HCT116 (cell line): ENCODE measurements at regions not wholly inside any gene's neighbourhood (a gene's known extent, or its start where the extent isn't known, plus 50 kb on each side); places are given as distances from the start of the nearest gene placed in this dataset.
A peak's percentile ranks its signal among the peaks of the same experiment; 100 is the strongest.

ENCODE experiments used
- ATAC-seq: fragments of 200-7000 bp; cut with Tn5 transposase; 2 replicates; pipeline ENCODE4 v1.9.1; 2020; ENCODE audit warnings: mild to moderate bottlenecking, moderate library complexity
- BruUV-seq: library from RNA; stranded (reverse); fragments of 400-500 nt; replicated peaks from 2 replicates; lab custom pipeline; 2021; lab: Mats Ljungman, UMichigan
- CTCF ChIA-PET: fragments of 300-600 bp; sonication (Branson Sonifier 250); formaldehyde crosslinking; loops from one replicate; lab custom pipeline; 2021; ENCODE audit warnings: antibody characterized with exemption; lab: Charles Lee
- POLR2A ChIA-PET: fragments of 300-600, 350-600 bp; sonication (Branson Sonifier 250); formaldehyde crosslinking; loops from one replicate; lab custom pipeline; 2021; ENCODE audit warnings: antibody characterized with exemption; lab: Charles Lee
- RAD21 ChIA-PET, 2 experiments: fragments of 300-600 bp; sonication (Branson Sonifier 250); formaldehyde crosslinking; loops; one replicate each; lab custom pipeline; 2023; ENCODE audit warnings: low total read pairs in 2 of 2; ENCODE audit not compliant: uncharacterized antibody in 2 of 2, unreplicated experiment in 2 of 2, low non-redundant PET in 1 of 2; lab: Charles Lee
- DNase-seq: peaks from one replicate; pipeline ENCODE4 v3.0.0-alpha.2; 2010; ENCODE audit warnings: low read depth, low spot score
- H2AFZ ChIP-seq: fragments of 200-600 bp; shearing (Covaris generic), sonication (generic); 2 replicates; pipeline ENCODE4 v1.6.1; 2017; ENCODE audit warnings: low read depth, mixed run types, mixed read lengths, antibody characterized with exemption, low read length; ENCODE audit not compliant: poor library complexity, severe bottlenecking
- H3K27ac ChIP-seq: 2 replicates; pipeline ENCODE4 v1.5.1; 2012; ENCODE audit warnings: low read depth, low read length
- H3K27me3 ChIP-seq: fragments of 200-600 bp; sonication (generic); 2 replicates; pipeline ENCODE4 v1.6.1; 2016; ENCODE audit warnings: mixed run types, low read length, mixed read lengths; ENCODE audit not compliant: insufficient read depth
- H3K36me3 ChIP-seq, 2 experiments: fragments of 200-500 bp in 1 of 2; fragments of 200-600 bp in 1 of 2; sonication (Bioruptor generic) in 1 of 2; sonication (generic) in 1 of 2; 2 replicates each; pipeline versions ENCODE4 v1.5.1 to v1.6.1; 2014 to 2016; ENCODE audit warnings: low read length in 2 of 2, inconsistent platforms in 1 of 2, mixed read lengths in 1 of 2, mixed run types in 1 of 2; ENCODE audit not compliant: insufficient read depth in 2 of 2, control insufficient read depth in 1 of 2
- H3K4me1 ChIP-seq, 2 experiments: fragments of 200-600 bp in 1 of 2; sonication (generic) in 1 of 2; 2 replicates each; pipeline versions ENCODE4 v1.5.1 to v1.6.1; 2012 to 2017; ENCODE audit warnings: low read length in 2 of 2, inconsistent platforms in 1 of 2, mild to moderate bottlenecking in 1 of 2, mixed read lengths in 1 of 2, mixed run types in 1 of 2, moderate library complexity in 1 of 2; ENCODE audit not compliant: insufficient read depth in 2 of 2, control insufficient read depth in 1 of 2
- H3K4me2 ChIP-seq: fragments of 200-600 bp; sonication (generic); 2 replicates; pipeline ENCODE4 v1.6.1; 2017; ENCODE audit warnings: mixed run types, low read length, mixed read lengths
- H3K4me3 ChIP-seq, 2 experiments: fragments of 200-600 bp in 1 of 2; sonication (generic) in 1 of 2; replicated peaks in 1 of 2; 2 replicates each; pipeline ENCODE4 v1.5.1; 2011 to 2016; ENCODE audit warnings: low read length in 2 of 2, control low read depth in 1 of 2, low read depth in 1 of 2, mild to moderate bottlenecking in 1 of 2, mixed read lengths in 1 of 2, mixed run types in 1 of 2
- H3K79me2 ChIP-seq: fragments of 200-600 bp; sonication (generic); 2 replicates; pipeline ENCODE4 v1.6.1; 2017; ENCODE audit warnings: mild to moderate bottlenecking, mixed run types, low read length, moderate library complexity, mixed read lengths; ENCODE audit not compliant: insufficient read depth
- H3K9ac ChIP-seq: fragments of 200-600 bp; sonication (generic); 2 replicates; pipeline ENCODE4 v1.6.1; 2016; ENCODE audit warnings: low read length, mixed read lengths
- H3K9me2 ChIP-seq: fragments of 200-600 bp; sonication (generic), shearing (Covaris generic); 2 replicates; pipeline ENCODE4 v1.6.1; 2017; ENCODE audit warnings: mixed run types, mild to moderate bottlenecking, moderate library complexity; ENCODE audit not compliant: insufficient read depth
- H3K9me3 ChIP-seq, 2 experiments: fragments of 200-500 bp in 1 of 2; fragments of 200-600 bp in 1 of 2; sonication (Bioruptor generic) in 1 of 2; sonication (generic) in 1 of 2; 2 replicates each; pipeline ENCODE4 v1.6.1; 2014 to 2017; ENCODE audit warnings: low read length in 2 of 2, mixed read lengths in 2 of 2, inconsistent platforms in 1 of 2, low read depth in 1 of 2, mild to moderate bottlenecking in 1 of 2, mixed run types in 1 of 2, moderate library complexity in 1 of 2; ENCODE audit not compliant: control insufficient read depth in 1 of 2, insufficient read depth in 1 of 2
- H4K20me1 ChIP-seq: fragments of 200-600 bp; sonication (generic), shearing (Covaris generic); 2 replicates; pipeline ENCODE4 v1.6.1; 2017; ENCODE audit warnings: mixed run types, mild to moderate bottlenecking, moderate library complexity; ENCODE audit not compliant: insufficient read depth
- CBX3 ChIP-seq: IDR thresholded peaks from 2 replicates; pipeline ENCODE4 v1.6.1; 2012; ENCODE audit warnings: low read depth
- EGR1 ChIP-seq: IDR thresholded peaks from 2 replicates; pipeline ENCODE4 v1.6.1; 2012; ENCODE audit warnings: low read depth
- ELF1 ChIP-seq: IDR thresholded peaks from 2 replicates; pipeline ENCODE4 v1.6.1; 2012; ENCODE audit warnings: low read depth, borderline replicate concordance
- EZH2 ChIP-seq: fragments of 200-600 bp; sonication (generic); IDR thresholded peaks from 2 replicates; pipeline ENCODE4 v1.6.1; 2017; ENCODE audit warnings: antibody characterized with exemption, mixed run types
- EZH2phosphoT487 ChIP-seq: fragments of 200-600 bp; IDR thresholded peaks from 2 replicates; pipeline ENCODE4 v1.6.1; 2018; ENCODE audit warnings: antibody characterized with exemption, borderline replicate concordance
- FOSL1 ChIP-seq: IDR thresholded peaks from 2 replicates; pipeline ENCODE4 v1.6.1; 2012; ENCODE audit warnings: low read depth
- JUND ChIP-seq: IDR thresholded peaks from 2 replicates; pipeline ENCODE4 v1.6.1; 2012
- POLR2AphosphoS5 ChIP-seq: IDR thresholded peaks from 2 replicates; pipeline ENCODE4 v1.6.1; 2011; ENCODE audit warnings: mild to moderate bottlenecking, low read depth, low read length, moderate library complexity
- RAD21 ChIP-seq: IDR thresholded peaks from 2 replicates; pipeline ENCODE4 v1.6.1; 2012; ENCODE audit warnings: low read depth, mild to moderate bottlenecking
- SRF ChIP-seq: IDR thresholded peaks from 2 replicates; pipeline ENCODE4 v1.6.1; 2012; ENCODE audit warnings: low read depth
- TCF7L2 ChIP-seq: IDR thresholded peaks from 2 replicates; pipeline ENCODE4 v1.7.0; 2011; ENCODE audit warnings: borderline replicate concordance, inconsistent platforms; ENCODE audit not compliant: insufficient read depth, insufficient read length; ENCODE audit errors: extremely low read depth
- ZFX ChIP-seq: fragments of 450-650 bp; IDR thresholded peaks from 2 replicates; pipeline ENCODE4 v1.6.1; 2017
- intact Hi-C: fragments of 100-400 bp; cut with micrococcal nuclease; formaldehyde crosslinking; loops from 2 replicates; pipeline ENCODE4 v1.10.0; 2022
- TF ChIP-seq, protein P1 (sequence below): IDR thresholded peaks from 2 replicates; pipeline ENCODE4 v1.6.1; 2012
- TF ChIP-seq, protein P2 (sequence below): IDR thresholded peaks from 2 replicates; pipeline ENCODE4 v1.6.1; 2012; ENCODE audit warnings: low read depth
- TF ChIP-seq, protein P3 (sequence below): IDR thresholded peaks from 2 replicates; pipeline ENCODE4 v1.6.1; 2012
- TF ChIP-seq, protein P4 (sequence below), 3 experiments: fragments of 200-600 bp in 1 of 3; sonication (generic) in 1 of 3; IDR thresholded peaks in 2 of 3; conservative IDR thresholded peaks in 1 of 3; 2 replicates each; pipeline ENCODE4 v1.5.1; 2012 to 2017; ENCODE audit warnings: low read depth in 2 of 3, low read length in 2 of 3, antibody characterized with exemption in 1 of 3, borderline replicate concordance in 1 of 3, control low read depth in 1 of 3, mild to moderate bottlenecking in 1 of 3, mixed read lengths in 1 of 3, mixed run types in 1 of 3, moderate library complexity in 1 of 3; ENCODE audit not compliant: insufficient read depth in 1 of 3

DNA sequence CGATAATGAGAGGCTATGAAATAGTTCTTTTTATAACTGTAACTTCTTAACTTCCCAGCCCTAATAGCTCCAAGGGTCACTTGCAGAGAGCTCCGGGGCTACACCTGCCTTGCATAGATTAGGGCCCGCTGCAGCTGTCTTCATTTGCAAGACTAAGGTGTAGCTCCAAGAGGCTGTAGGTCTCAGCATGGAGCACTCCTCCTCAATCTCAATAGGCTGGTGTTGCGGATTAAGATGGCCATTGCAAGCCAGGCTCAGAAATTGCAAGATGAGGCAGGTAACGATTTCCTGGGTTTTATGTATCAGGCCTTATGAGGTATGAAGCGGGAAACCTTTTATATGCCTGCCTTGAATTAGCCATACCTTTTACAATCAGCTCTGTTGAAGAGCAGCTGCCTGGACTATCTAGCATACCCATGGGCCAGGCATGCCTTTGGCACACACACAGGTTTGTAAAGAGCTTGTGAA lies 185.7 kb downstream of the TM9SF2 start:
- ChIA-PET POLR2A (no interaction called here), CTCF (interaction anchor here (0.6 kb wide), 1 partner anchor 31 kb away, joined by 3 read pairs; no protein-coding TSS in a partner anchor), RAD21 (no interaction called here)
- intact Hi-C loops, result no loop called here
- no peak for DNase-seq
- Histone ChIP-seq H3K79me2 (no peaks in the 10 kb centered on the region), H3K27me3 (no peaks in the 10 kb centered on the region), H3K27ac (no peak overlapping the region), H3K9ac (no peak overlapping the region), H4K20me1 (no peaks in the 10 kb centered on the region), H3K4me2 (peak overlapping the region; percentile 33; the same call in 1 of the 2 replicates), H3K4me3 (no peak overlapping the region), H3K9me3 (no peaks in the 10 kb centered on the region), H3K9me2 (no peaks in the 10 kb centered on the region), H3K36me3 (no peaks in the 10 kb centered on the region), H2AFZ (no peak overlapping the region), H3K4me1 (peaks cover 10 to 35% of the 10 kb centered on the region in 2 experiments)
- no TSS peak for BruUV-seq
- ATAC-seq, result no peak; the same call in 1 of the 2 replicates
- TF ChIP-seq EZH2phosphoT487, result no peak
- TF ChIP-seq TCF7L2, result no peak

DNA sequence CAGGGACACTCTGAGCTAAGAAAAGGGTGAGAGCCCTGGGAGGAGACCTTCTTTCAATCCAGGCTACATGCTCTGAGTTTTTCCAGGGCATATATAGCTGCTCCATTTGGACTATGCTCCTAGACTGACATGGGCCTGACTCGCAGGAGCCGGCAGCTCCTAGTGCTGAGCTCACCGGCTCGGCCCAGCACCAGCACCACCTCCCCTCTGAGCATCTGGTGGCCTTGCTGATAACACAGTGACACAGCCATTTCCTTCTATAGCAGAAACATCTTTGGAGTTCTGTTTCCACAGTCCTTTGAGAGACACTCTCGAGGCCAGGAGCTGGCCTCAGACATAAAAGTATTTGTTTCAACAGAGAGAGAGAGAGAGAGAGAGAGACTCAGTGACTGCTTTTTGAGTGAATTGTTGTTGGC lies 184.9 kb downstream of the TM9SF2 start:
- Histone ChIP-seq H2AFZ (no peak overlapping the region), H3K9ac (no peak overlapping the region), H3K9me3 (no peaks in the 10 kb centered on the region), H3K36me3 (no peaks in the 10 kb centered on the region), H3K4me2 (no peak overlapping the region), H3K27me3 (no peaks in the 10 kb centered on the region), H3K9me2 (no peaks in the 10 kb centered on the region), H3K79me2 (no peaks in the 10 kb centered on the region), H4K20me1 (no peaks in the 10 kb centered on the region), H3K27ac (no peak overlapping the region), H3K4me3 (no peak overlapping the region), H3K4me1 (peaks cover 14 to 39% of the 10 kb centered on the region in 2 experiments)
- intact Hi-C loops, result no loop called here
- no peak for DNase-seq
- ChIA-PET POLR2A (no interaction called here), RAD21 (no interaction called here), CTCF (no interaction called here)
- no peak; the same call in 1 of the 2 replicates for ATAC-seq
- BruUV-seq, result no TSS peak
- no peak for TF ChIP-seq JUND
- no peak for TF ChIP-seq POLR2AphosphoS5
- TF ChIP-seq EZH2phosphoT487, result no peak
- TF ChIP-seq SRF, result no peak
- TF ChIP-seq CBX3, result no peak
- TF ChIP-seq FOSL1, result no peak
- TF ChIP-seq, protein P1, sequence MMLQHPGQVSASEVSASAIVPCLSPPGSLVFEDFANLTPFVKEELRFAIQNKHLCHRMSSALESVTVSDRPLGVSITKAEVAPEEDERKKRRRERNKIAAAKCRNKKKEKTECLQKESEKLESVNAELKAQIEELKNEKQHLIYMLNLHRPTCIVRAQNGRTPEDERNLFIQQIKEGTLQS, result no peak
- no peak for TF ChIP-seq EGR1
- no peak for TF ChIP-seq ZFX
- TF ChIP-seq, protein P2, sequence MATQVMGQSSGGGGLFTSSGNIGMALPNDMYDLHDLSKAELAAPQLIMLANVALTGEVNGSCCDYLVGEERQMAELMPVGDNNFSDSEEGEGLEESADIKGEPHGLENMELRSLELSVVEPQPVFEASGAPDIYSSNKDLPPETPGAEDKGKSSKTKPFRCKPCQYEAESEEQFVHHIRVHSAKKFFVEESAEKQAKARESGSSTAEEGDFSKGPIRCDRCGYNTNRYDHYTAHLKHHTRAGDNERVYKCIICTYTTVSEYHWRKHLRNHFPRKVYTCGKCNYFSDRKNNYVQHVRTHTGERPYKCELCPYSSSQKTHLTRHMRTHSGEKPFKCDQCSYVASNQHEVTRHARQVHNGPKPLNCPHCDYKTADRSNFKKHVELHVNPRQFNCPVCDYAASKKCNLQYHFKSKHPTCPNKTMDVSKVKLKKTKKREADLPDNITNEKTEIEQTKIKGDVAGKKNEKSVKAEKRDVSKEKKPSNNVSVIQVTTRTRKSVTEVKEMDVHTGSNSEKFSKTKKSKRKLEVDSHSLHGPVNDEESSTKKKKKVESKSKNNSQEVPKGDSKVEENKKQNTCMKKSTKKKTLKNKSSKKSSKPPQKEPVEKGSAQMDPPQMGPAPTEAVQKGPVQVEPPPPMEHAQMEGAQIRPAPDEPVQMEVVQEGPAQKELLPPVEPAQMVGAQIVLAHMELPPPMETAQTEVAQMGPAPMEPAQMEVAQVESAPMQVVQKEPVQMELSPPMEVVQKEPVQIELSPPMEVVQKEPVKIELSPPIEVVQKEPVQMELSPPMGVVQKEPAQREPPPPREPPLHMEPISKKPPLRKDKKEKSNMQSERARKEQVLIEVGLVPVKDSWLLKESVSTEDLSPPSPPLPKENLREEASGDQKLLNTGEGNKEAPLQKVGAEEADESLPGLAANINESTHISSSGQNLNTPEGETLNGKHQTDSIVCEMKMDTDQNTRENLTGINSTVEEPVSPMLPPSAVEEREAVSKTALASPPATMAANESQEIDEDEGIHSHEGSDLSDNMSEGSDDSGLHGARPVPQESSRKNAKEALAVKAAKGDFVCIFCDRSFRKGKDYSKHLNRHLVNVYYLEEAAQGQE, result no peak
- TF ChIP-seq EZH2, result no peak
- TF ChIP-seq, protein P3, sequence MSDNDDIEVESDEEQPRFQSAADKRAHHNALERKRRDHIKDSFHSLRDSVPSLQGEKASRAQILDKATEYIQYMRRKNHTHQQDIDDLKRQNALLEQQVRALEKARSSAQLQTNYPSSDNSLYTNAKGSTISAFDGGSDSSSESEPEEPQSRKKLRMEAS, result no peak
- no peak for TF ChIP-seq ELF1
- TF ChIP-seq, protein P4, sequence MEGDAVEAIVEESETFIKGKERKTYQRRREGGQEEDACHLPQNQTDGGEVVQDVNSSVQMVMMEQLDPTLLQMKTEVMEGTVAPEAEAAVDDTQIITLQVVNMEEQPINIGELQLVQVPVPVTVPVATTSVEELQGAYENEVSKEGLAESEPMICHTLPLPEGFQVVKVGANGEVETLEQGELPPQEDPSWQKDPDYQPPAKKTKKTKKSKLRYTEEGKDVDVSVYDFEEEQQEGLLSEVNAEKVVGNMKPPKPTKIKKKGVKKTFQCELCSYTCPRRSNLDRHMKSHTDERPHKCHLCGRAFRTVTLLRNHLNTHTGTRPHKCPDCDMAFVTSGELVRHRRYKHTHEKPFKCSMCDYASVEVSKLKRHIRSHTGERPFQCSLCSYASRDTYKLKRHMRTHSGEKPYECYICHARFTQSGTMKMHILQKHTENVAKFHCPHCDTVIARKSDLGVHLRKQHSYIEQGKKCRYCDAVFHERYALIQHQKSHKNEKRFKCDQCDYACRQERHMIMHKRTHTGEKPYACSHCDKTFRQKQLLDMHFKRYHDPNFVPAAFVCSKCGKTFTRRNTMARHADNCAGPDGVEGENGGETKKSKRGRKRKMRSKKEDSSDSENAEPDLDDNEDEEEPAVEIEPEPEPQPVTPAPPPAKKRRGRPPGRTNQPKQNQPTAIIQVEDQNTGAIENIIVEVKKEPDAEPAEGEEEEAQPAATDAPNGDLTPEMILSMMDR (IDR thresholded peaks at IDR 0.05 in 2 of 3, conservative IDR thresholded peaks at IDR 0.05 in 1 of 3; ENCODE audit: borderline replicate concordance in 1 of 3, insufficient read depth in 1 of 3, low read depth in 2 of 3, low read length in 2 of 3), result no peak
- no peak for TF ChIP-seq RAD21
